ENCODE measurements at regions not wholly inside any gene's neighbourhood (a gene's known extent, or its start where the extent isn't known, plus 50 kb on each side); places are given as distances from the start of the nearest gene placed in this dataset.

DNA sequence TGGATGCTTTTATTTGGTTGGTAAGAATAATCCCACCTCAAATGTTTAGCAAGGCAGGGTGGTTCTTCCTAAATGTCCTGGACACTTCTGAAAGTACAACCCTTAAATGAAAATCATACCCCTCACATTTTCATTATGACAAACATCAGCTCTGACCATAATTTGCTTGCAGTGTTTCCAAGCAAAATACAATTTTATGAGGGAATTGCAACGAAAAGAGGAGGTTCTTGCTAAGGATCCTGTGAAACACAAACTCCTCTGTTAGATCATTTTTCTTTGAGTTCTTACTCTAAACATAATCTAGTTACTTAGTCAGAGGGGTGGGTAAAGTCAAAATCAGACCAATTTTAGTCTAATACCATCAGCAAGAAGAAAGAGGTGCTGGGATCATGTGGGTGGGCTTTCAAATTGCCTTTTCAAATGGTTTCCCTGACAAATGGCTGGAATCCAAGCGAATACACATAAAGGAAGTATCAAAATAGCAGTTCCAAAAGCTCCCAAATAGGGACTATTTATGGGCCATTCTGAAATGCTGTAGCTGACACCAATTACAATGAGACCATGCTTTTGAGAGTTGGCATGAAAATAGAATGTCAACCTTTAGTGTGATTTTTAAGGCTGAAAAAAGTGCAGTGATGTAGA lies 164.9 kb upstream of the INHBA start:
- H3K27ac ChIP-seq (ENCODE audit: low read depth in 2 of 2, low read length in 2 of 2): no peak overlapping the region
- no peak overlapping the region for H3K4me3 ChIP-seq (ENCODE audit: low read length in 2 of 2)
- H3K36me3 ChIP-seq (ENCODE audit: control insufficient read depth in 2 of 2, insufficient read depth in 2 of 2, low read length in 2 of 2): no peaks in the 10 kb centered on the region
- H3K27me3 ChIP-seq (ENCODE audit: control insufficient read depth in 2 of 2, insufficient read depth in 2 of 2, low read length in 2 of 2): no peaks in the 10 kb centered on the region
- peaks cover 0 to 7% of the 10 kb centered on the region in 2 donors for H3K9me3 ChIP-seq (ENCODE audit: control insufficient read depth in 2 of 2, low read length in 2 of 2)
- no peak overlapping the region for H3K9ac ChIP-seq (ENCODE audit: low read depth in 1 of 2, low read length in 2 of 2)
- no peaks in the 10 kb centered on the region for H3K4me1 ChIP-seq (ENCODE audit: control insufficient read depth in 2 of 2, insufficient read depth in 2 of 2, low read length in 2 of 2)

- Histone ChIP-seq H3K4me1 (ENCODE audit: control insufficient read depth in 2 of 2, insufficient read depth in 2 of 2, low read length in 2 of 2) (no peaks in the 10 kb centered on the region), H3K9ac (ENCODE audit: low read depth in 1 of 2, low read length in 2 of 2) (no peak overlapping the region), H3K4me3 (ENCODE audit: low read length in 2 of 2) (no peak overlapping the region)
Measured at GRCh38 chr7:41862261-41862660, 159.4 kb upstream of the INHBA start.

DNA sequence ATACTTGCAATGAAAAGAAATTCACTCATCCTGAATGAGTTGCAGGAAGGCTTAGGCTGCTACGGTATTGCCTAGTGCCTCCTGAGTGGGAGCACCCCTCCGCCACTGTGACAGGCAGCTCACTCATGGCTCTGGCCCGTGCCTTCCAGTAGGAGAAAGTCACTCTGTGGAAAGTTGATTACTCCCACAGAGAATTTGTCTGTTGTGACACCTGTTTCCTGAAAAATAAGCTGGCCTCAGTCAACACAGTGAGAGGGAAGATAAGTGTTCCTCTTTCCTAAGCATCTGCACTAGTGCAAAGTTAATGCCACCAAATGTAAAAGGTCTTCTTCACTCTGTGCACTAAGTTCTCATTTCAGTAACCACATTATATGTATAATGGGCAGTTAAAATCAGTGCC lies 158.8 kb upstream of the INHBA start:
- no peak overlapping the region for H3K4me3 ChIP-seq (ENCODE audit: low read length in 2 of 2)
- H3K27ac ChIP-seq (ENCODE audit: low read depth in 2 of 2, low read length in 2 of 2): no peak overlapping the region
- no peak overlapping the region for H3K9ac ChIP-seq (ENCODE audit: low read depth in 1 of 2, low read length in 2 of 2)
- no peaks in the 10 kb centered on the region for H3K27me3 ChIP-seq (ENCODE audit: control insufficient read depth in 2 of 2, insufficient read depth in 2 of 2, low read length in 2 of 2)
- H3K36me3 ChIP-seq (ENCODE audit: control insufficient read depth in 2 of 2, insufficient read depth in 2 of 2, low read length in 2 of 2): no peaks in the 10 kb centered on the region
- no peaks in the 10 kb centered on the region for H3K4me1 ChIP-seq (ENCODE audit: control insufficient read depth in 2 of 2, insufficient read depth in 2 of 2, low read length in 2 of 2)
- peaks cover 0 to 7% of the 10 kb centered on the region in 2 donors for H3K9me3 ChIP-seq (ENCODE audit: control insufficient read depth in 2 of 2, low read length in 2 of 2)

More at GRCh38 chr7:41862261-41862660, 159.4 kb upstream of the INHBA start:
- peaks cover 0 to 7% of the 10 kb centered on the region in 2 donors for H3K9me3 ChIP-seq (ENCODE audit: control insufficient read depth in 2 of 2, low read length in 2 of 2)
- no peaks in the 10 kb centered on the region for H3K36me3 ChIP-seq (ENCODE audit: control insufficient read depth in 2 of 2, insufficient read depth in 2 of 2, low read length in 2 of 2)
- no peak overlapping the region for H3K27ac ChIP-seq (ENCODE audit: low read depth in 2 of 2, low read length in 2 of 2)
- no peaks in the 10 kb centered on the region for H3K27me3 ChIP-seq (ENCODE audit: control insufficient read depth in 2 of 2, insufficient read depth in 2 of 2, low read length in 2 of 2)

GRCh38 chr7:41858201-41858600 lies 155.3 kb upstream of the INHBA start:
- H3K27me3 ChIP-seq (ENCODE audit: control insufficient read depth in 2 of 2, insufficient read depth in 2 of 2, low read length in 2 of 2): no peaks in the 10 kb centered on the region
- no peak overlapping the region for H3K4me3 ChIP-seq (ENCODE audit: low read length in 2 of 2)
- no peak overlapping the region for H3K27ac ChIP-seq (ENCODE audit: low read depth in 2 of 2, low read length in 2 of 2)
- no peaks in the 10 kb centered on the region for H3K4me1 ChIP-seq (ENCODE audit: control insufficient read depth in 2 of 2, insufficient read depth in 2 of 2, low read length in 2 of 2)
- no peak overlapping the region for H3K9ac ChIP-seq (ENCODE audit: low read depth in 1 of 2, low read length in 2 of 2)
- no peaks in the 10 kb centered on the region for H3K9me3 ChIP-seq (ENCODE audit: control insufficient read depth in 2 of 2, low read length in 2 of 2)
- H3K36me3 ChIP-seq (ENCODE audit: control insufficient read depth in 2 of 2, insufficient read depth in 2 of 2, low read length in 2 of 2): no peaks in the 10 kb centered on the region

- no peaks in the 10 kb centered on the region for H3K4me1 ChIP-seq (ENCODE audit: control insufficient read depth in 2 of 2, insufficient read depth in 2 of 2, low read length in 2 of 2)
Measured at GRCh38 chr7:41855798-41856197, 152.9 kb upstream of the INHBA start.

DNA sequence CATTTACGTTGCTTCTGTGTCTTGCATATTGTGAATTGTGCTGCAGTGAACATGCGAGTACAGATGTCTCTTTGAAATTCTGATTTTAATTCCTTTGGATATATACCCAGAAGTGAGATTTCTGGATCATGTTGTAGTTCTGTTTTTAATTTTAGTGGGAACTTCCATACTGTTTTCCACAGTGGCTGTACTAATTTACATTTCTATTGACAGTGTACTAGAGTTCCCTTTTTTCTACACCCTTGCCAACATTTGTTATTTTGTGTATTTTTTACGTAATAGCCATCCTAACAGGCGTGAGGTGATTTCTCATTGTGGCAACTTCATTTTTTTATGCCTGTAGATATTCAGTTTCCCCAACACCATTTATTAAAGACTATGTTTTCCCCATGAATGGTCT lies 144.7 kb upstream of the INHBA start:
- Histone ChIP-seq H3K9ac (ENCODE audit: low read depth in 1 of 2, low read length in 2 of 2) (no peak overlapping the region), H3K27ac (ENCODE audit: low read depth in 2 of 2, low read length in 2 of 2) (no peak overlapping the region), H3K9me3 (ENCODE audit: control insufficient read depth in 2 of 2, low read length in 2 of 2) (no peaks in the 10 kb centered on the region), H3K4me1 (ENCODE audit: control insufficient read depth in 2 of 2, insufficient read depth in 2 of 2, low read length in 2 of 2) (no peaks in the 10 kb centered on the region), H3K27me3 (ENCODE audit: control insufficient read depth in 2 of 2, insufficient read depth in 2 of 2, low read length in 2 of 2) (no peaks in the 10 kb centered on the region), H3K36me3 (ENCODE audit: control insufficient read depth in 2 of 2, insufficient read depth in 2 of 2, low read length in 2 of 2) (no peaks in the 10 kb centered on the region), H3K4me3 (ENCODE audit: low read length in 2 of 2) (no peak overlapping the region)

More at GRCh38 chr7:41855798-41856197, 152.9 kb upstream of the INHBA start:
- no peaks in the 10 kb centered on the region for H3K9me3 ChIP-seq (ENCODE audit: control insufficient read depth in 2 of 2, low read length in 2 of 2)
- no peak overlapping the region for H3K4me3 ChIP-seq (ENCODE audit: low read length in 2 of 2)
- no peak overlapping the region for H3K9ac ChIP-seq (ENCODE audit: low read depth in 1 of 2, low read length in 2 of 2)
- no peaks in the 10 kb centered on the region for H3K27me3 ChIP-seq (ENCODE audit: control insufficient read depth in 2 of 2, insufficient read depth in 2 of 2, low read length in 2 of 2)
- H3K27ac ChIP-seq (ENCODE audit: low read depth in 2 of 2, low read length in 2 of 2): no peak overlapping the region
- H3K36me3 ChIP-seq (ENCODE audit: control insufficient read depth in 2 of 2, insufficient read depth in 2 of 2, low read length in 2 of 2): no peaks in the 10 kb centered on the region

DNA sequence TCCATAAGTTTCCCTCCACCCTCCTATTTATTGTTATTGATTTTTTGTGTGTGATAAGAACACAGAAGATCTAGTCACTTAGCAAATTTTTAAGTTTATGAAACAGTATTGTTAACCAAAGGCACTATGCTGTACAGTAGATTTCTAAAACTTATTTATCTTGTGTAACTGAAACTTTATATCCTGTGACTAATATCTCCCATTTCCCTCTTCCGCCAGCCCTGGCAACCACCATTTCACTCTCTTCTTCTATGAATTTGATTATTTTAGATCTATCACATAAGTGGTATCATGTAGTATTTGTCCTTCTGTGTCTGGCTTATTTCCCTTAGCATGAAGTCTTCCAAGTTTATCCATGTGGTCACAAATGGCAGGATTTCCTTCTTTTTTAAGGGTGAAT lies 144.3 kb upstream of the INHBA start:
- Histone ChIP-seq H3K9ac (ENCODE audit: low read depth in 1 of 2, low read length in 2 of 2) (no peak overlapping the region), H3K36me3 (ENCODE audit: control insufficient read depth in 2 of 2, insufficient read depth in 2 of 2, low read length in 2 of 2) (no peaks in the 10 kb centered on the region), H3K27me3 (ENCODE audit: control insufficient read depth in 2 of 2, insufficient read depth in 2 of 2, low read length in 2 of 2) (no peaks in the 10 kb centered on the region), H3K9me3 (ENCODE audit: control insufficient read depth in 2 of 2, low read length in 2 of 2) (no peaks in the 10 kb centered on the region), H3K4me1 (ENCODE audit: control insufficient read depth in 2 of 2, insufficient read depth in 2 of 2, low read length in 2 of 2) (no peaks in the 10 kb centered on the region), H3K27ac (ENCODE audit: low read depth in 2 of 2, low read length in 2 of 2) (no peak overlapping the region), H3K4me3 (ENCODE audit: low read length in 2 of 2) (no peak overlapping the region)

GRCh38 chr7:41842956-41843355 lies 140.1 kb upstream of the INHBA start:
- Histone ChIP-seq H3K4me3 (ENCODE audit: low read length in 2 of 2) (no peak overlapping the region), H3K27me3 (ENCODE audit: control insufficient read depth in 2 of 2, insufficient read depth in 2 of 2, low read length in 2 of 2) (no peaks in the 10 kb centered on the region), H3K36me3 (ENCODE audit: control insufficient read depth in 2 of 2, insufficient read depth in 2 of 2, low read length in 2 of 2) (no peaks in the 10 kb centered on the region), H3K4me1 (ENCODE audit: control insufficient read depth in 2 of 2, insufficient read depth in 2 of 2, low read length in 2 of 2) (no peaks in the 10 kb centered on the region), H3K27ac (ENCODE audit: low read depth in 2 of 2, low read length in 2 of 2) (no peak overlapping the region), H3K9me3 (ENCODE audit: control insufficient read depth in 2 of 2, low read length in 2 of 2) (no peaks in the 10 kb centered on the region), H3K9ac (ENCODE audit: low read depth in 1 of 2, low read length in 2 of 2) (no peak overlapping the region)

DNA sequence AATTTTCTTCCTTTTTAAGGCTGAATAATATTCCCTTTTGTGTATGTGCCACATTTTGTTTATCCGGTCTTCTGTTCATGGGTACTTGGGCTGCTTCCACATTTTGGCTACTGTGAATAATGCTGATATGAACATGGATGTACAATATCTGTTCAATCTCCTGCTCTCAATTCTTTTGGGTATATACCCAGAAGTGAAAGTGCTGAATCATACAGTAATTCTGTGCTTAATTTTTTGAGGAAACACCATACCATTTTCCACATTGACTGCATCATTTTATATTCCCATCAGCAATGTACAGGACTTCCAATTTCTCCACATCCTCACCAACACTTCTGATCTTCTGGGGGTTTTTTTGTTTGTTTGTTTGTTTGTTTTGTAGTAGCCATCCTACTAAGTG lies 135.0 kb upstream of the INHBA start:
- no peaks in the 10 kb centered on the region for H3K9me3 ChIP-seq (ENCODE audit: control insufficient read depth in 2 of 2, low read length in 2 of 2)
- H3K4me3 ChIP-seq (ENCODE audit: low read length in 2 of 2): no peak overlapping the region
- H3K9ac ChIP-seq (ENCODE audit: low read depth in 1 of 2, low read length in 2 of 2): no peak overlapping the region
- H3K27ac ChIP-seq (ENCODE audit: low read depth in 2 of 2, low read length in 2 of 2): no peak overlapping the region
- no peaks in the 10 kb centered on the region for H3K27me3 ChIP-seq (ENCODE audit: control insufficient read depth in 2 of 2, insufficient read depth in 2 of 2, low read length in 2 of 2)
- no peaks in the 10 kb centered on the region for H3K36me3 ChIP-seq (ENCODE audit: control insufficient read depth in 2 of 2, insufficient read depth in 2 of 2, low read length in 2 of 2)
- no peaks in the 10 kb centered on the region for H3K4me1 ChIP-seq (ENCODE audit: control insufficient read depth in 2 of 2, insufficient read depth in 2 of 2, low read length in 2 of 2)

DNA sequence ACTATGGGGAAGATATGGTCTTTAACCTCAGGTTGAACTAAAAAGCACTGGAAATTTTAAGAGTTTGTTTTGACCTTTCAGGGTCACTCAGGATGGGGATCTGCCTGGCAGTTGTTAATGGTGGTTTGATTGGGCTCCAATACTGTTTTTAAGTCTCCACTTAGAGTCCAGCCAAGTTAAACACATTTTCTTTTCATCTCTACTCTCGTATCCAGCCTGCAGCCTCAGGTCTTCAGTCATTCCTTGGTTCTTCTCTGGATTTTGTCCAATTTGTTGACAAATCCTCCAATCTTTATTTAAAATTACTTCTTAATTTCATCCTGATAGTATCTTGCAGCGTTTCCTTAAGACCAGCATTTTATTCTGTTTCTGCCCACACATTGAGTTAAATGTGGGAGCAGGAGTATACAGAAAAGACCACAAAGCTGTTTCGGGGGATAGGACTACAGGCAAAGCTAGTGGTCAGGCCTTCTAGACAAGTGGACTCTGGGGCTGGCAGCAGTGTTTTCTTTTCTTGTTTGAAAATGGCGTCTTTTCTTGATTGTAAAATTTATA lies 133.2 kb upstream of the INHBA start:
- Histone ChIP-seq H3K4me3 (ENCODE audit: low read length in 2 of 2) (no peak overlapping the region), H3K27me3 (ENCODE audit: control insufficient read depth in 2 of 2, insufficient read depth in 2 of 2, low read length in 2 of 2) (no peaks in the 10 kb centered on the region), H3K4me1 (ENCODE audit: control insufficient read depth in 2 of 2, insufficient read depth in 2 of 2, low read length in 2 of 2) (no peaks in the 10 kb centered on the region), H3K9ac (ENCODE audit: low read depth in 1 of 2, low read length in 2 of 2) (no peak overlapping the region), H3K27ac (ENCODE audit: low read depth in 2 of 2, low read length in 2 of 2) (no peak overlapping the region), H3K9me3 (ENCODE audit: control insufficient read depth in 2 of 2, low read length in 2 of 2) (no peaks in the 10 kb centered on the region), H3K36me3 (ENCODE audit: control insufficient read depth in 2 of 2, insufficient read depth in 2 of 2, low read length in 2 of 2) (no peaks in the 10 kb centered on the region)
